Immature natural killer cell (primary cell): ENCODE measurements at regions not wholly inside any gene's neighbourhood (a gene's known extent, or its start where the extent isn't known, plus 50 kb on each side); places are given as distances from the start of the nearest gene placed in this dataset.
"Not testable (repeated sequence)": the region's sequence is repeated elsewhere in the genome, so short reads cannot be mapped to it uniquely, and the experiment has no call there.

ENCODE experiments used
- DNase-seq, 3 donors: peaks; one replicate each; pipeline ENCODE4 v3.0.0; 2022; ENCODE audit warnings: mixed read lengths in 1 of 3
- H3K27ac Mint-ChIP-seq, 6 donors: one replicate each; pipeline ENCODE4 v1.8.0; 2020; ENCODE audit warnings: mixed read lengths in 6 of 6, mild to moderate bottlenecking in 5 of 6, inconsistent platforms in 4 of 6, moderate library complexity in 3 of 6
- H3K27me3 Mint-ChIP-seq, 3 donors: one replicate each; pipeline ENCODE4 v1.8.0; 2020 to 2021; ENCODE audit warnings: low read depth in 3 of 3, mild to moderate bottlenecking in 3 of 3, mixed read lengths in 3 of 3, moderate library complexity in 3 of 3, inconsistent platforms in 1 of 3
- H3K36me3 Mint-ChIP-seq, 3 donors: one replicate each; pipeline ENCODE4 v1.8.0; 2020; ENCODE audit warnings: mixed read lengths in 3 of 3, inconsistent platforms in 2 of 3, mild to moderate bottlenecking in 2 of 3
- H3K4me1 Mint-ChIP-seq, 2 donors: one replicate each; pipeline ENCODE4 v1.8.0; 2020; ENCODE audit warnings: inconsistent platforms in 2 of 2, mild to moderate bottlenecking in 2 of 2, mixed read lengths in 2 of 2, moderate library complexity in 1 of 2
- H3K4me3 Mint-ChIP-seq, 5 donors: one replicate each; pipeline ENCODE4 v1.8.0; 2020; ENCODE audit warnings: mild to moderate bottlenecking in 5 of 5, mixed read lengths in 5 of 5, inconsistent platforms in 3 of 5, moderate library complexity in 3 of 5
- H3K9me3 Mint-ChIP-seq, 6 donors: one replicate each; pipeline ENCODE4 v1.8.0; 2020; ENCODE audit warnings: mild to moderate bottlenecking in 6 of 6, mixed read lengths in 6 of 6, inconsistent platforms in 4 of 6, moderate library complexity in 3 of 6

- Mint-ChIP-seq H3K9me3 (peaks cover 0 to 6% (median under 1%) of the 10 kb centered on the region in 6 donors), H3K4me3 (no peak overlapping the region), H3K36me3 (peaks cover 0 to 2% (median 0%) of the 10 kb centered on the region in 3 donors), H3K27me3 (no peaks in the 10 kb centered on the region), H3K4me1 (no peaks in the 10 kb centered on the region), H3K27ac (no peak overlapping the region)
- DNase-seq: no peak
Observed at GRCh38 chr18:11468120-11468519, 141.3 kb upstream of the SLC35G4 start.

GRCh38 chr18:11467611-11468010, 141.8 kb upstream of the SLC35G4 start:
- DNase-seq: no peak
- H3K9me3 Mint-ChIP-seq: peaks cover 0 to 6% (median 2%) of the 10 kb centered on the region in 6 donors
- no peak overlapping the region for H3K4me3 Mint-ChIP-seq
- H3K27ac Mint-ChIP-seq: no peak overlapping the region
- peaks cover 0 to 2% (median 0%) of the 10 kb centered on the region in 3 donors for H3K36me3 Mint-ChIP-seq
- H3K4me1 Mint-ChIP-seq: no peaks in the 10 kb centered on the region
- peaks cover 0 to 2% (median 0%) of the 10 kb centered on the region in 3 donors for H3K27me3 Mint-ChIP-seq

- peaks cover 0 to 6% (median 2%) of the 10 kb centered on the region in 6 donors for H3K9me3 Mint-ChIP-seq
- no peak overlapping the region for H3K27ac Mint-ChIP-seq
- no peaks in the 10 kb centered on the region for H3K4me1 Mint-ChIP-seq
- DNase-seq: no peak
- H3K36me3 Mint-ChIP-seq: peaks cover 0 to 2% (median 0%) of the 10 kb centered on the region in 3 donors
- H3K4me3 Mint-ChIP-seq: no peak overlapping the region
- H3K27me3 Mint-ChIP-seq: peaks cover 0 to 2% (median 0%) of the 10 kb centered on the region in 3 donors
Observed at GRCh38 chr18:11464129-11464528, 145.3 kb upstream of the SLC35G4 start.

GRCh38 chr18:11458447-11458846, 150.9 kb upstream of the SLC35G4 start:
- H3K4me3 Mint-ChIP-seq: no peak overlapping the region
- H3K9me3 Mint-ChIP-seq: peaks cover 0 to 15% (median 4%) of the 10 kb centered on the region in 6 donors
- DNase-seq: no peak
- no peaks in the 10 kb centered on the region for H3K4me1 Mint-ChIP-seq
- H3K36me3 Mint-ChIP-seq: no peaks in the 10 kb centered on the region
- peaks cover 0 to 2% (median 0%) of the 10 kb centered on the region in 3 donors for H3K27me3 Mint-ChIP-seq
- H3K27ac Mint-ChIP-seq: no peak overlapping the region

GRCh38 chr18:11457853-11458252, 151.5 kb upstream of the SLC35G4 start:
- not testable (repeated sequence) for H3K4me1 Mint-ChIP-seq, H3K4me3 Mint-ChIP-seq, DNase-seq, H3K36me3 Mint-ChIP-seq, H3K27me3 Mint-ChIP-seq, H3K27ac Mint-ChIP-seq
- peaks cover 0 to 20% (median 5%) of the 10 kb centered on the region in 6 donors for H3K9me3 Mint-ChIP-seq

- DNase-seq: no peak
- H3K4me1 Mint-ChIP-seq: no peaks in the 10 kb centered on the region
- H3K36me3 Mint-ChIP-seq: no peaks in the 10 kb centered on the region
- peaks cover 0 to 4% (median 1%) of the 10 kb centered on the region in 3 donors for H3K27me3 Mint-ChIP-seq
- H3K9me3 Mint-ChIP-seq: peaks cover 3 to 18% (median 8%) of the 10 kb centered on the region in 6 donors
- no peak overlapping the region for H3K4me3 Mint-ChIP-seq
- no peak overlapping the region for H3K27ac Mint-ChIP-seq
Observed at GRCh38 chr18:11454040-11454439, 155.4 kb upstream of the SLC35G4 start.

- not testable (repeated sequence) for H3K4me1 Mint-ChIP-seq, H3K27me3 Mint-ChIP-seq, H3K4me3 Mint-ChIP-seq, DNase-seq, H3K27ac Mint-ChIP-seq, H3K36me3 Mint-ChIP-seq
- H3K9me3 Mint-ChIP-seq: peaks cover 3 to 10% (median 7%) of the 10 kb centered on the region in 6 donors
Observed at GRCh38 chr18:11444169-11444568, 165.2 kb upstream of the SLC35G4 start.

- H3K36me3 Mint-ChIP-seq: no peaks in the 10 kb centered on the region
- no peak overlapping the region for H3K27ac Mint-ChIP-seq
- H3K4me3 Mint-ChIP-seq: no peak overlapping the region
- no peaks in the 10 kb centered on the region for H3K4me1 Mint-ChIP-seq
- peaks cover 0 to 2% (median 0%) of the 10 kb centered on the region in 3 donors for H3K27me3 Mint-ChIP-seq
- H3K9me3 Mint-ChIP-seq: peaks cover 0 to 22% (median 2%) of the 10 kb centered on the region in 6 donors
- no peak for DNase-seq
Observed at GRCh38 chr18:11437046-11437445, 172.3 kb upstream of the SLC35G4 start.

- no peaks in the 10 kb centered on the region for H3K36me3 Mint-ChIP-seq
- no peaks in the 10 kb centered on the region for H3K4me1 Mint-ChIP-seq
- DNase-seq: no peak
- no peak overlapping the region for H3K27ac Mint-ChIP-seq
- no peak overlapping the region for H3K4me3 Mint-ChIP-seq
- peaks cover 2 to 35% (median 3%) of the 10 kb centered on the region in 6 donors for H3K9me3 Mint-ChIP-seq
- peaks cover 0 to 4% (median 0%) of the 10 kb centered on the region in 3 donors for H3K27me3 Mint-ChIP-seq
Observed at GRCh38 chr18:11432360-11432811, 177.0 kb upstream of the SLC35G4 start.

GRCh38 chr18:11429876-11430275, 179.5 kb upstream of the SLC35G4 start:
- Mint-ChIP-seq H3K9me3 (peaks cover 2 to 26% (median 2%) of the 10 kb centered on the region in 6 donors), H3K4me1 (no peaks in the 10 kb centered on the region), H3K36me3 (no peaks in the 10 kb centered on the region), H3K4me3 (no peak overlapping the region), H3K27me3 (peaks cover 0 to 4% (median 0%) of the 10 kb centered on the region in 3 donors), H3K27ac (no peak overlapping the region)
- DNase-seq: no peak

GRCh38 chr18:11425211-11425610, 184.2 kb upstream of the SLC35G4 start:
- Mint-ChIP-seq H3K36me3 (no peaks in the 10 kb centered on the region), H3K4me3 (no peak overlapping the region), H3K27me3 (no peaks in the 10 kb centered on the region), H3K27ac (no peak overlapping the region), H3K9me3 (peaks cover 0 to 7% (median 3%) of the 10 kb centered on the region in 6 donors), H3K4me1 (no peaks in the 10 kb centered on the region)
- no peak for DNase-seq

- H3K4me1 Mint-ChIP-seq: no peaks in the 10 kb centered on the region
- H3K9me3 Mint-ChIP-seq: peaks cover 0 to 8% (median 3%) of the 10 kb centered on the region in 6 donors
- DNase-seq: no peak
- no peaks in the 10 kb centered on the region for H3K27me3 Mint-ChIP-seq
- no peaks in the 10 kb centered on the region for H3K36me3 Mint-ChIP-seq
- no peak overlapping the region for H3K27ac Mint-ChIP-seq
- H3K4me3 Mint-ChIP-seq: no peak overlapping the region
Observed at GRCh38 chr18:11419338-11419737, 190.1 kb upstream of the SLC35G4 start.

- no peaks in the 10 kb centered on the region for H3K27me3 Mint-ChIP-seq
- DNase-seq: no peak
- H3K4me3 Mint-ChIP-seq: no peak overlapping the region
- H3K36me3 Mint-ChIP-seq: no peaks in the 10 kb centered on the region
- H3K4me1 Mint-ChIP-seq: no peaks in the 10 kb centered on the region
- H3K9me3 Mint-ChIP-seq: peaks cover 0 to 8% (median 3%) of the 10 kb centered on the region in 6 donors
- no peak overlapping the region for H3K27ac Mint-ChIP-seq
Observed at GRCh38 chr18:11412811-11413210, 196.6 kb upstream of the SLC35G4 start.

GRCh38 chr18:11411048-11411447, 198.3 kb upstream of the SLC35G4 start:
- no peak for DNase-seq
- no peaks in the 10 kb centered on the region for H3K36me3 Mint-ChIP-seq
- H3K4me3 Mint-ChIP-seq: no peak overlapping the region
- H3K27ac Mint-ChIP-seq: no peak overlapping the region
- H3K27me3 Mint-ChIP-seq: no peaks in the 10 kb centered on the region
- H3K9me3 Mint-ChIP-seq: peaks cover 0 to 8% (median 6%) of the 10 kb centered on the region in 6 donors
- no peaks in the 10 kb centered on the region for H3K4me1 Mint-ChIP-seq

- H3K9me3 Mint-ChIP-seq: peaks cover 0 to 8% (median under 1%) of the 10 kb centered on the region in 6 donors
- DNase-seq: no peak
- H3K4me3 Mint-ChIP-seq: no peak overlapping the region
- H3K36me3 Mint-ChIP-seq: no peaks in the 10 kb centered on the region
- no peak overlapping the region for H3K27ac Mint-ChIP-seq
- H3K27me3 Mint-ChIP-seq: no peaks in the 10 kb centered on the region
- no peaks in the 10 kb centered on the region for H3K4me1 Mint-ChIP-seq
Observed at GRCh38 chr18:11408555-11409065, 200.8 kb upstream of the SLC35G4 start.
